GM23338 (cell line): ENCODE measurements at regions not wholly inside any gene's neighbourhood (a gene's known extent, or its start where the extent isn't known, plus 50 kb on each side); places are given as distances from the start of the nearest gene placed in this dataset.

ENCODE experiments used
- ATAC-seq: fragments of 200-7000 bp; cut with Tn5 transposase; 3 replicates; pipeline ENCODE4 v1.9.1; 2020
- DNase-seq: peaks from one replicate; pipeline ENCODE4 v3.0.0-alpha.2; 2015; ENCODE audit warnings: low spot score
- H2AFZ ChIP-seq: fragments of 200-600 bp; sonication (generic); 2 replicates; pipeline ENCODE4 v1.8.0; 2016; ENCODE audit warnings: antibody characterized with exemption, mild to moderate bottlenecking, moderate library complexity
- H3F3A ChIP-seq: fragments of 200-600 bp; sonication (generic); replicated peaks from 2 replicates; pipeline ENCODE4 v1.8.0; 2017; ENCODE audit warnings: antibody characterized with exemption, mixed run types, low read depth
- H3K27ac ChIP-seq: fragments of 200-600 bp; sonication (generic); 2 replicates; pipeline ENCODE4 v1.6.1; 2016; ENCODE audit warnings: low read depth
- H3K27me3 ChIP-seq: fragments of 200-600 bp; sonication (generic); 2 replicates; pipeline ENCODE4 v1.8.0; 2016; ENCODE audit warnings: mild to moderate bottlenecking, mixed run types, moderate library complexity; ENCODE audit not compliant: insufficient read depth
- H3K36me3 ChIP-seq: fragments of 200-600 bp; sonication (generic); 2 replicates; pipeline ENCODE4 v1.8.0; 2016; ENCODE audit warnings: mild to moderate bottlenecking; ENCODE audit not compliant: insufficient read depth
- H3K4me1 ChIP-seq: fragments of 200-600 bp; sonication (generic); 2 replicates; pipeline ENCODE4 v1.8.0; 2016; ENCODE audit warnings: mild to moderate bottlenecking, moderate library complexity; ENCODE audit not compliant: insufficient read depth
- H3K4me2 ChIP-seq: fragments of 200-600 bp; sonication (generic); 2 replicates; pipeline ENCODE4 v1.7.1; 2017; ENCODE audit warnings: mixed run types
- H3K4me3 ChIP-seq: fragments of 200-600 bp; sonication (generic); 2 replicates; pipeline ENCODE4 v1.6.1; 2016; ENCODE audit warnings: mixed run types
- H3K79me2 ChIP-seq: fragments of 200-600 bp; sonication (generic); replicated peaks from 2 replicates; pipeline ENCODE4 v1.8.0; 2017; ENCODE audit warnings: mild to moderate bottlenecking; ENCODE audit not compliant: insufficient read depth
- H3K9me2 ChIP-seq: fragments of 200-600 bp; sonication (generic); 2 replicates; pipeline ENCODE4 v1.8.0; 2017; ENCODE audit not compliant: insufficient read depth
- H4K20me1 ChIP-seq: fragments of 200-600 bp; sonication (generic); replicated peaks from 2 replicates; pipeline ENCODE4 v1.8.0; 2017; ENCODE audit warnings: mild to moderate bottlenecking; ENCODE audit not compliant: insufficient read depth
- H3K27ac Mint-ChIP-seq: 2 replicates; pipeline ENCODE4 v1.8.0; 2020; ENCODE audit warnings: inconsistent platforms, mild to moderate bottlenecking, moderate library complexity, mixed read lengths
- H3K27me3 Mint-ChIP-seq: 3 replicates; pipeline ENCODE4 v1.8.0; 2022; ENCODE audit warnings: low read depth, mild to moderate bottlenecking, moderate library complexity, mixed read lengths, inconsistent platforms; ENCODE audit not compliant: insufficient read depth, poor library complexity
- H3K36me3 Mint-ChIP-seq: 3 replicates; pipeline ENCODE4 v1.8.0; 2021; ENCODE audit warnings: low read depth, mild to moderate bottlenecking, inconsistent platforms, moderate library complexity, mixed read lengths
- H3K4me1 Mint-ChIP-seq: 3 replicates; pipeline ENCODE4 v1.8.0; 2020; ENCODE audit warnings: mild to moderate bottlenecking, inconsistent platforms, mixed read lengths
- H3K4me3 Mint-ChIP-seq: 3 replicates; pipeline ENCODE4 v1.8.0; 2021; ENCODE audit warnings: moderate library complexity, mild to moderate bottlenecking, inconsistent platforms, mixed read lengths
- H3K9me3 Mint-ChIP-seq: 3 replicates; pipeline ENCODE4 v1.8.0; 2020; ENCODE audit warnings: moderate library complexity, mild to moderate bottlenecking, inconsistent platforms, mixed read lengths
- CREB1 ChIP-seq: fragments of 250-450 bp; sonication (Bioruptor Pico); IDR thresholded peaks from 2 replicates; pipeline ENCODE4 v1.5.0; 2020; ENCODE audit warnings: low read depth, mild to moderate bottlenecking, moderate library complexity
- CTCF ChIP-seq, 2 experiments: fragments of 200-600 bp in 1 of 2; sonication (generic) in 1 of 2; conservative IDR thresholded peaks; 2 replicates each; pipeline versions ENCODE4 v1.5.1 to v1.6.1; 2016 to 2017; ENCODE audit warnings: antibody characterized with exemption in 2 of 2, low read depth in 2 of 2, mild to moderate bottlenecking in 2 of 2, moderate library complexity in 1 of 2
- EZH2 ChIP-seq: fragments of 200-600 bp; sonication (generic); IDR thresholded peaks from one replicate; pipeline ENCODE4 v1.8.0; 2017; ENCODE audit warnings: antibody characterized with exemption, mild to moderate bottlenecking, low read depth; ENCODE audit not compliant: unreplicated experiment
- EZH2phosphoT487 ChIP-seq: fragments of 200-600 bp; sonication (generic); IDR thresholded peaks from one replicate; pipeline ENCODE4 v1.8.1; 2018; ENCODE audit warnings: antibody characterized with exemption; ENCODE audit not compliant: unreplicated experiment
- JUNB ChIP-seq: IDR thresholded peaks from one replicate; pipeline ENCODE4 v1.6.1; 2016; ENCODE audit warnings: antibody characterized with exemption; ENCODE audit not compliant: unreplicated experiment
- NANOG ChIP-seq: IDR thresholded peaks from 2 replicates; pipeline ENCODE4 v1.6.1; 2016; ENCODE audit warnings: antibody characterized with exemption, borderline replicate concordance
- POLR2AphosphoS5 ChIP-seq: IDR thresholded peaks from 2 replicates; pipeline ENCODE4 v1.6.1; 2016; ENCODE audit warnings: antibody characterized with exemption, low read depth
- REST ChIP-seq: IDR thresholded peaks from one replicate; pipeline ENCODE4 v1.6.1; 2018; ENCODE audit warnings: antibody characterized with exemption; ENCODE audit not compliant: unreplicated experiment
- ZNF462 ChIP-seq: fragments of 250-450 bp; sonication (Bioruptor Pico); IDR thresholded peaks from 2 replicates; pipeline ENCODE4 v1.5.0; 2020; ENCODE audit warnings: mild to moderate bottlenecking, moderate library complexity

GRCh38 chr12:58029260-58029659 is 87.9 kb downstream of the ATP23 start (continued):
- TF ChIP-seq ZNF462 (CRISPR knock-in tag) (no peak), JUNB (no peak), POLR2AphosphoS5 (no peak), EZH2 (no peak), REST (no peak)

- no peak for ATAC-seq
- TF ChIP-seq NANOG (no peak), POLR2AphosphoS5 (no peak), CREB1 (no peak), CTCF (conservative IDR thresholded peaks at IDR 0.05; ENCODE audit: low read depth in 2 of 2) (no peak), EZH2phosphoT487 (no peak), EZH2 (no peak), REST (no peak)
Observed at GRCh38 chr12:58030566-58031279, 89.4 kb downstream of the ATP23 start.

More at GRCh38 chr12:58030566-58031279, 89.4 kb downstream of the ATP23 start:
- H3K4me3 Mint-ChIP-seq, result no peak overlapping the region
- Histone ChIP-seq H2AFZ (no peak overlapping the region), H3K4me2 (no peak overlapping the region), H3K27ac (no peak overlapping the region), H3K4me1 (no peaks in the 10 kb centered on the region), H3K36me3 (no peaks in the 10 kb centered on the region; the same call in 1 of the 2 replicates), H3F3A (no peaks in the 10 kb centered on the region), H3K9me2 (peaks cover 10% of the 10 kb centered on the region), H3K27me3 (no peaks in the 10 kb centered on the region), H3K4me3 (no peak overlapping the region), H4K20me1 (no peaks in the 10 kb centered on the region), H3K79me2 (no peaks in the 10 kb centered on the region)
- no peak overlapping the region for H3K27ac Mint-ChIP-seq
- DNase-seq, result no peak
- peaks cover 31% of the 10 kb centered on the region for H3K9me3 Mint-ChIP-seq
- peaks cover 11% of the 10 kb centered on the region for H3K36me3 Mint-ChIP-seq
- no peaks in the 10 kb centered on the region for H3K4me1 Mint-ChIP-seq
- no peaks in the 10 kb centered on the region for H3K27me3 Mint-ChIP-seq
